Kidney (tissue), 13 donors: ENCODE measurements at regions not wholly inside any gene's neighbourhood (a gene's known extent, or its start where the extent isn't known, plus 50 kb on each side); places are given as distances from the start of the nearest gene placed in this dataset.

Experiments used
- DNase-seq, 5 donors: peaks; one replicate each; pipeline ENCODE4 v3.0.0-alpha.2; 2013 to 2020
- FAIRE-seq: peaks from 2 replicates; lab custom pipeline; 2012; peaks lifted over from hg19 to GRCh38; lab: Jason Lieb, UNC
- H3K27ac ChIP-seq, 2 donors: one replicate each; pipeline ENCODE4 v1.7.0; 2013; ENCODE audit warnings: low read depth in 2 of 2, low read length in 2 of 2, inconsistent platforms in 1 of 2
- H3K27me3 ChIP-seq: one replicate; pipeline ENCODE4 v1.7.1; 2013; ENCODE audit warnings: low read length, inconsistent platforms; ENCODE audit not compliant: control insufficient read depth, insufficient read depth
- H3K36me3 ChIP-seq, 3 donors: one replicate each; pipeline versions ENCODE4 v1.7.0 to v1.7.1; 2013; ENCODE audit warnings: low read length in 3 of 3, control low read depth in 1 of 3, inconsistent platforms in 1 of 3; ENCODE audit not compliant: insufficient read depth in 3 of 3, control insufficient read depth in 2 of 3
- H3K4me1 ChIP-seq, 3 donors: one replicate each; pipeline versions ENCODE4 v1.7.0 to v1.7.1; 2013; ENCODE audit warnings: low read length in 3 of 3, inconsistent platforms in 1 of 3, low read depth in 1 of 3; ENCODE audit not compliant: control insufficient read depth in 2 of 3, insufficient read depth in 2 of 3
- H3K4me3 ChIP-seq, 3 donors: one replicate each; pipeline versions ENCODE4 v1.7.0 to v1.8.1; 2013; ENCODE audit warnings: low read length in 3 of 3, control low read depth in 1 of 3, inconsistent platforms in 1 of 3
- H3K9ac ChIP-seq, 3 donors: one replicate each; pipeline versions ENCODE4 v1.7.0 to v1.7.1; 2013; ENCODE audit warnings: low read length in 3 of 3, control low read depth in 1 of 3, inconsistent platforms in 1 of 3
- H3K9me3 ChIP-seq, 3 donors: one replicate each; pipeline versions ENCODE4 v1.7.0 to v1.7.1; 2013; ENCODE audit warnings: low read length in 3 of 3, control low read depth in 1 of 3, inconsistent platforms in 1 of 3; ENCODE audit not compliant: control insufficient read depth in 2 of 3, insufficient read depth in 1 of 3
- CTCF ChIP-seq: IDR thresholded peaks from 3 replicates; pipeline ENCODE4 v1.5.1; 2012; ENCODE audit warnings: mild to moderate bottlenecking, moderate library complexity, borderline replicate concordance; ENCODE audit not compliant: insufficient read depth; ENCODE audit errors: extremely low read depth
- intact Hi-C: fragments of 100-400 bp; cut with DNase I; formaldehyde crosslinking; loops from one replicate; pipeline ENCODE4 v1.11.1; 2022
- donor health status: control.
- donor health status: control.
- donor health status: control.
- donor health status: control.
- donor health status: control.
- donor health status: DM: yes; HTN: yes; CAD: no.
- donor health status: Normal renal cell carcinoma (clear cell type).

GRCh38 chr3:28586325-28586724, 237.7 kb upstream of the AZI2 start:
- intact Hi-C loops: no loop called here
- H3K9me3 ChIP-seq: no peaks in the 10 kb centered on the region
- no peak overlapping the region for H3K9ac ChIP-seq
- no peaks in the 10 kb centered on the region for H3K27me3 ChIP-seq
- no peaks in the 10 kb centered on the region for H3K36me3 ChIP-seq
- FAIRE-seq (no peak), DNase-seq (no peak)
- H3K4me1 ChIP-seq: no peaks in the 10 kb centered on the region
- H3K27ac ChIP-seq: no peak overlapping the region
- TF ChIP-seq CTCF: no peak
- no peak overlapping the region for H3K4me3 ChIP-seq

- FAIRE-seq: no peak
- DNase-seq: no peak
Measured at GRCh38 chr3:28587723-28588122, 239.1 kb upstream of the AZI2 start.

GRCh38 chr3:28590216-28590615, 241.6 kb upstream of the AZI2 start:
- Histone ChIP-seq H3K4me3 (no peak overlapping the region), H3K9me3 (no peaks in the 10 kb centered on the region), H3K9ac (no peak overlapping the region), H3K27ac (no peak overlapping the region), H3K36me3 (no peaks in the 10 kb centered on the region), H3K27me3 (no peaks in the 10 kb centered on the region), H3K4me1 (no peaks in the 10 kb centered on the region)
- FAIRE-seq (no peak), DNase-seq (no peak)
- no peak for TF ChIP-seq CTCF
- intact Hi-C loops: no loop called here

More at GRCh38 chr3:28587723-28588122, 239.1 kb upstream of the AZI2 start:
- TF ChIP-seq CTCF: no peak
- H3K9ac ChIP-seq: no peak overlapping the region
- H3K27ac ChIP-seq: no peak overlapping the region
- H3K9me3 ChIP-seq: no peaks in the 10 kb centered on the region
- intact Hi-C loops: no loop called here
- H3K27me3 ChIP-seq: no peaks in the 10 kb centered on the region
- no peaks in the 10 kb centered on the region for H3K4me1 ChIP-seq
- H3K36me3 ChIP-seq: no peaks in the 10 kb centered on the region
- no peak overlapping the region for H3K4me3 ChIP-seq

- DNase-seq (no peak), FAIRE-seq (no peak)
- Histone ChIP-seq H3K4me3 (no peak overlapping the region), H3K9me3 (no peaks in the 10 kb centered on the region), H3K27me3 (no peaks in the 10 kb centered on the region), H3K36me3 (no peaks in the 10 kb centered on the region), H3K9ac (no peak overlapping the region), H3K27ac (no peak overlapping the region), H3K4me1 (no peaks in the 10 kb centered on the region)
- no peak for TF ChIP-seq CTCF
- intact Hi-C loops: no loop called here
Measured at GRCh38 chr3:28590860-28591259, 242.2 kb upstream of the AZI2 start.
